ENCODE measurements at regions not wholly inside any gene's neighbourhood (a gene's known extent, or its start where the extent isn't known, plus 50 kb on each side); places are given as distances from the start of the nearest gene placed in this dataset.

DNA sequence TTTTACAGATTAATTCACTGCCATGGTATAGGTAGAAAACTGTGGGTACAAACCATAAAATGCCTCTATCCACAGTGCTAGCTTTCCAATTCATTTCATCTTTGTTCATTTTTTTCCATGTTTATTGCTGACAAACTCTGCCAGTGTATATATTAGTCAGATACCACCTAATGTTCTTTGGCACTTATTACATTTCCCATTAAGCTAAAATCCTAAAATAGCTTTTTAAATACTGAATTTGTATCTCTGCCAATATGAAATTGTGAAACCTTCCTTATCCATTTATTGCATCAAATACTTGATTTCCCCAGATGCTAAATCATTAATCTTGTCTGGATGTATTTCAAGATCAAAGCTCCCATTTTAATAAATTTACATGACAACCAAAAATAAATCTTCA, 150.1 kb upstream of the FSCB start:
- Histone ChIP-seq H3K4me1 (no peaks in the 10 kb centered on the region), H3K27me3 (no peaks in the 10 kb centered on the region), H3K4me3 (no peak overlapping the region), H3K36me3 (no peaks in the 10 kb centered on the region), H3K9me3 (no peaks in the 10 kb centered on the region), H3K27ac (no peak overlapping the region)
- no peak for DNase-seq
- TF ChIP-seq, protein P1, sequence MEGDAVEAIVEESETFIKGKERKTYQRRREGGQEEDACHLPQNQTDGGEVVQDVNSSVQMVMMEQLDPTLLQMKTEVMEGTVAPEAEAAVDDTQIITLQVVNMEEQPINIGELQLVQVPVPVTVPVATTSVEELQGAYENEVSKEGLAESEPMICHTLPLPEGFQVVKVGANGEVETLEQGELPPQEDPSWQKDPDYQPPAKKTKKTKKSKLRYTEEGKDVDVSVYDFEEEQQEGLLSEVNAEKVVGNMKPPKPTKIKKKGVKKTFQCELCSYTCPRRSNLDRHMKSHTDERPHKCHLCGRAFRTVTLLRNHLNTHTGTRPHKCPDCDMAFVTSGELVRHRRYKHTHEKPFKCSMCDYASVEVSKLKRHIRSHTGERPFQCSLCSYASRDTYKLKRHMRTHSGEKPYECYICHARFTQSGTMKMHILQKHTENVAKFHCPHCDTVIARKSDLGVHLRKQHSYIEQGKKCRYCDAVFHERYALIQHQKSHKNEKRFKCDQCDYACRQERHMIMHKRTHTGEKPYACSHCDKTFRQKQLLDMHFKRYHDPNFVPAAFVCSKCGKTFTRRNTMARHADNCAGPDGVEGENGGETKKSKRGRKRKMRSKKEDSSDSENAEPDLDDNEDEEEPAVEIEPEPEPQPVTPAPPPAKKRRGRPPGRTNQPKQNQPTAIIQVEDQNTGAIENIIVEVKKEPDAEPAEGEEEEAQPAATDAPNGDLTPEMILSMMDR (IDR thresholded peaks at IDR 0.05), result no peak
- intact Hi-C loops (cut with DNase I), result no loop called here
- ATAC-seq, result no peak

DNA sequence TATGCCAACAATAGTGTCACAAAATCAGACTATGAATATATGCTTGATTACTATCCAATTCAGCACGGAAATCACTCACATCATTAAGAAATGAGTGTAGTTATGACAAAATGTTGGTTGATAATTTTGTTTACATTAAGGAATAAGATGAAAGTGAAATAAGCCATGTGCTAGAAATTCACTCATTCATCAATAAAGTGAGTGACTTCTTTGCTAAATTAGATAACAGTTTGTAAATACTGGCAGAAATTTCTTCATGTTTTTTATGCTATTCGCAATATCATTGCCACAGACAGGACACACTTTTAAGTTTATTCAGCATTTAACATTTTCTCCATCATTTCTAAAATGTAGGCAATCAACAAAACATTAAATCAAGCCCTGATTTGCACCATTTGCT, 147.5 kb upstream of the FSCB start:
- Histone ChIP-seq H3K4me1 (no peaks in the 10 kb centered on the region), H3K36me3 (no peaks in the 10 kb centered on the region), H3K9me3 (no peaks in the 10 kb centered on the region), H3K27me3 (no peaks in the 10 kb centered on the region), H3K4me3 (no peak overlapping the region), H3K27ac (no peak overlapping the region)
- TF ChIP-seq, protein P1 (IDR thresholded peaks at IDR 0.05), result no peak
- no peak for ATAC-seq
- intact Hi-C loops (cut with DNase I), result no loop called here
- no peak for DNase-seq

DNA sequence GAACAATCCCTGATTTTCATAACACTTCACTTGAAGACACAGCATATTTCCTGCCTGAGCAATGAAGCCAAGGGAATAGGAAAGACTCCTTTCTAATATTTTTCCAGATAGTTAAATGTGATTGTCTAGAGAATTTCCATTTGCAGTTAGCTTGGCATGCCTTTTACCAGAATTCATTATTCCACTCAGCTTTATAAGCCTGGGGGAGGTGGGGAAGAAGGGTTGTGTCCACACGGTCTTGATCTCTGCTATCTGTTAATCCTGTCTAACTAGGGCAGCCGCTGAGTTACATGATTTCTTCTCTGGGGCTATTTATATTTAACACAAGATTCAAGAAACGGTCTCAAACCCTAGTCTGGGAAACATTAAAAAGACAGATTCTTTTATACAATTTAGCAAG, 146.6 kb upstream of the FSCB start:
- ATAC-seq (no peak), DNase-seq (no peak)
- no peak overlapping the region for H3K27ac ChIP-seq
- H3K36me3 ChIP-seq, result no peaks in the 10 kb centered on the region
- intact Hi-C loops (cut with DNase I), result no loop called here
- H3K9me3 ChIP-seq, result no peaks in the 10 kb centered on the region
- no peak overlapping the region for H3K4me3 ChIP-seq
- no peaks in the 10 kb centered on the region for H3K27me3 ChIP-seq
- no peaks in the 10 kb centered on the region for H3K4me1 ChIP-seq
- TF ChIP-seq, protein P1 (IDR thresholded peaks at IDR 0.05), result no peak

DNA sequence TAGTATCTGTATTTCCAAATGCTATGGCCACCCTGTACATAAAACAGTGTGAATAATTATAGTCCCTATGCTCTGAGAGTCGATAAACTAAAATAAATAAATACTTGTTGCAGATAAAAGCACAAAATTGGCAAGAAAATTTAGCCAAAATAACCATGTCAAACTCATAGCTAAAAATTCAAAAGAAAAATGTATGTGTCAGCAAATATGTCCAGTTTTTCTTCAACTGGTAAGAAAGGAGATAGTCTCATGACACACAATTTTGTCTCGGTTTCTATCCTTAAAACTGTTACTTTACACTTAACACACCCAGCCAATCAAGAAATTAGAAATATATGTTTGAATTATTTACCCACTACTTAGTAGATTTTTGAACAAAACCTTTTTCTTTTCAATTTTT, 145.6 kb upstream of the FSCB start:
- intact Hi-C loops (cut with DNase I), result no loop called here
- H3K27ac ChIP-seq, result no peak overlapping the region
- ATAC-seq (no peak), DNase-seq (no peak)
- H3K27me3 ChIP-seq, result no peaks in the 10 kb centered on the region
- no peaks in the 10 kb centered on the region for H3K4me1 ChIP-seq
- TF ChIP-seq, protein P1 (IDR thresholded peaks at IDR 0.05), result no peak
- H3K9me3 ChIP-seq, result no peaks in the 10 kb centered on the region
- no peak overlapping the region for H3K4me3 ChIP-seq
- no peaks in the 10 kb centered on the region for H3K36me3 ChIP-seq

DNA sequence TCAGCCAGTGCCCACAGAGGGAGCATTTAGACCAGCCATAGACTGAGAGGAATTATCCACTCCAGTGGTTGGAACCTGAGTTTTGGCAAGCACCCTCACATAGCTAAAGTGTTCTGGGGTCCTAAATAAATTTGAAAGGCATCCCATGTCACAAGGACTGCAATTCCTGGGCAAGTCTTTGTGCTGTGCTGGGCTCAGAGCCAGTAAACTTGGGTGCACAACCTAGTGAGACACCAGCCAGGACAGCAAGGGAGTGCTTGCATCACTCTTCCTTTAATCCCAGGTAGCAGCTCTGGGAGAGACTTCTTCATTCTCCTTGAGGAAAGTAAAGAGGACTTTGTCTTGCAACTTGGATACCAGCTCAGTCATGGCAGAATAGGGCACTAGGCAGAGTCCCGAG, 142.0 kb upstream of the FSCB start:
- Histone ChIP-seq H3K4me3 (no peak overlapping the region), H3K9me3 (no peaks in the 10 kb centered on the region), H3K27ac (no peak overlapping the region), H3K4me1 (no peaks in the 10 kb centered on the region), H3K27me3 (no peaks in the 10 kb centered on the region), H3K36me3 (no peaks in the 10 kb centered on the region)
- intact Hi-C loops (cut with DNase I), result no loop called here
- TF ChIP-seq, protein P1 (IDR thresholded peaks at IDR 0.05), result no peak
- no peak for ATAC-seq
- DNase-seq, result no peak

DNA sequence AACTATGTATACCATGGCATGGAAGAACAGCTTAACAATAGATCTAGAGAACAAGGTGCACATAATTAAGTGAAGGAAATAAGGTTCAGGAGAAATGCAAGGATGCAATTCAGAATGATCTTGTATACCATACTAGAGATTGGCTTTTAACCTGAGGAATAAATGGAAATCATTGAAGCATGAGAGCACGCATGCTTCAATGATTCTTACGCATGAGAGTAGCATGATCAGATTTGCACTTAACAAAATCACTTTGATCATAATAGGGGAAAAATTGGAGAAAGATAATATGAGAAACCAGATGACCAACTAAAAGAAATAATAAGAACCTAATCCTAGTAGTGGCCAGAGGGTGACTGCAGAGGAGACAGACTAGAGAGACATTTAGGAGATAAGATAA, 133.3 kb upstream of the FSCB start:
- TF ChIP-seq, protein P1 (IDR thresholded peaks at IDR 0.05), result no peak
- H3K4me1 ChIP-seq, result no peaks in the 10 kb centered on the region
- no peak for ATAC-seq
- no peaks in the 10 kb centered on the region for H3K36me3 ChIP-seq
- no peaks in the 10 kb centered on the region for H3K27me3 ChIP-seq
- no peak overlapping the region for H3K27ac ChIP-seq
- intact Hi-C loops (cut with DNase I), result no loop called here
- H3K9me3 ChIP-seq, result no peaks in the 10 kb centered on the region
- H3K4me3 ChIP-seq, result no peak overlapping the region
- no peak for DNase-seq

All from upper lobe of right lung (tissue), 1 donor.